Nephron progenitor cell (in vitro differentiated cells): ENCODE measurements at regions not wholly inside any gene's neighbourhood (a gene's known extent, or its start where the extent isn't known, plus 50 kb on each side); places are given as distances from the start of the nearest gene placed in this dataset.

Source experiments
- DNase-seq: peaks from one replicate; pipeline ENCODE4 v3.0.0; 2021
- H3K27ac Mint-ChIP-seq: 2 replicates; pipeline ENCODE4 v1.8.0; 2021; ENCODE audit warnings: mild to moderate bottlenecking, moderate library complexity, mixed read lengths
- H3K27me3 Mint-ChIP-seq: 2 replicates; pipeline ENCODE4 v1.8.0; 2021; ENCODE audit warnings: mild to moderate bottlenecking, low read depth, mixed read lengths; ENCODE audit not compliant: poor library complexity
- H3K36me3 Mint-ChIP-seq: 2 replicates; pipeline ENCODE4 v1.8.0; 2021; ENCODE audit warnings: low read depth, mixed read lengths
- H3K4me1 Mint-ChIP-seq: 2 replicates; pipeline ENCODE4 v1.8.0; 2021; ENCODE audit warnings: mixed read lengths
- H3K4me3 Mint-ChIP-seq: 2 replicates; pipeline ENCODE4 v1.8.0; 2021; ENCODE audit warnings: mild to moderate bottlenecking, moderate library complexity, mixed read lengths
- H3K9me3 Mint-ChIP-seq: 2 replicates; pipeline ENCODE4 v1.8.0; 2021; ENCODE audit warnings: mild to moderate bottlenecking, moderate library complexity, mixed read lengths
- TF ChIP-seq, protein P1 (sequence below): fragments of 200-600 bp; sonication (generic); IDR thresholded peaks from 2 replicates; pipeline ENCODE4 v1.5.0; 2021; ENCODE audit warnings: antibody characterized with exemption

DNA sequence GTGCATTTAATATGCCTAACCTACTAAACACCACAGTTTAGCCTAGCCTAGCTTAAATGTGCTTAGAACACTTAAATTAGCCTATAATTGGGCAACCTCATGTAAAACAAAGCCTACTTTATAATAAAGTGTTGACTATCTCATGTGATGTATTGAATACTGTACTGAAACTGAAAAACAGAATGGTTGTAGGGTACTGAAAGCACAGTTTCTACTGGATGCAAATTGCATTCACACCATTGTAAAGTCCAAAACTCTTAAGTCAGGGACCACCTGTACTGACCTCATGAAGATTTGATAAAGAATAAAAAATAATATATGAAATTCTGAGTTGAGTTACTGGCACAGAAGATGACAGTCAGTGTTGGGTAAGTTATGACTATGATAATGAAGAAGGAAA is 625.4 kb upstream of the SOX9 start:
- Mint-ChIP-seq H3K4me1 (peaks cover 7% of the 10 kb centered on the region), H3K9me3 (no peaks in the 10 kb centered on the region), H3K27me3 (no peaks in the 10 kb centered on the region), H3K27ac (no peak overlapping the region), H3K36me3 (no peaks in the 10 kb centered on the region), H3K4me3 (no peak overlapping the region)
- TF ChIP-seq, protein P1, sequence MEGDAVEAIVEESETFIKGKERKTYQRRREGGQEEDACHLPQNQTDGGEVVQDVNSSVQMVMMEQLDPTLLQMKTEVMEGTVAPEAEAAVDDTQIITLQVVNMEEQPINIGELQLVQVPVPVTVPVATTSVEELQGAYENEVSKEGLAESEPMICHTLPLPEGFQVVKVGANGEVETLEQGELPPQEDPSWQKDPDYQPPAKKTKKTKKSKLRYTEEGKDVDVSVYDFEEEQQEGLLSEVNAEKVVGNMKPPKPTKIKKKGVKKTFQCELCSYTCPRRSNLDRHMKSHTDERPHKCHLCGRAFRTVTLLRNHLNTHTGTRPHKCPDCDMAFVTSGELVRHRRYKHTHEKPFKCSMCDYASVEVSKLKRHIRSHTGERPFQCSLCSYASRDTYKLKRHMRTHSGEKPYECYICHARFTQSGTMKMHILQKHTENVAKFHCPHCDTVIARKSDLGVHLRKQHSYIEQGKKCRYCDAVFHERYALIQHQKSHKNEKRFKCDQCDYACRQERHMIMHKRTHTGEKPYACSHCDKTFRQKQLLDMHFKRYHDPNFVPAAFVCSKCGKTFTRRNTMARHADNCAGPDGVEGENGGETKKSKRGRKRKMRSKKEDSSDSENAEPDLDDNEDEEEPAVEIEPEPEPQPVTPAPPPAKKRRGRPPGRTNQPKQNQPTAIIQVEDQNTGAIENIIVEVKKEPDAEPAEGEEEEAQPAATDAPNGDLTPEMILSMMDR, result no peak
- no peak for DNase-seq

- H3K36me3 Mint-ChIP-seq, result no peaks in the 10 kb centered on the region
- no peak for DNase-seq
- H3K27ac Mint-ChIP-seq, result no peak overlapping the region
- no peaks in the 10 kb centered on the region for H3K9me3 Mint-ChIP-seq
- no peak overlapping the region for H3K4me3 Mint-ChIP-seq
- TF ChIP-seq, protein P1, result no peak
- no peaks in the 10 kb centered on the region for H3K27me3 Mint-ChIP-seq
- H3K4me1 Mint-ChIP-seq, result peaks cover 9% of the 10 kb centered on the region
Measured at GRCh38 chr17:71496552-71496951, 624.3 kb upstream of the SOX9 start.

DNA sequence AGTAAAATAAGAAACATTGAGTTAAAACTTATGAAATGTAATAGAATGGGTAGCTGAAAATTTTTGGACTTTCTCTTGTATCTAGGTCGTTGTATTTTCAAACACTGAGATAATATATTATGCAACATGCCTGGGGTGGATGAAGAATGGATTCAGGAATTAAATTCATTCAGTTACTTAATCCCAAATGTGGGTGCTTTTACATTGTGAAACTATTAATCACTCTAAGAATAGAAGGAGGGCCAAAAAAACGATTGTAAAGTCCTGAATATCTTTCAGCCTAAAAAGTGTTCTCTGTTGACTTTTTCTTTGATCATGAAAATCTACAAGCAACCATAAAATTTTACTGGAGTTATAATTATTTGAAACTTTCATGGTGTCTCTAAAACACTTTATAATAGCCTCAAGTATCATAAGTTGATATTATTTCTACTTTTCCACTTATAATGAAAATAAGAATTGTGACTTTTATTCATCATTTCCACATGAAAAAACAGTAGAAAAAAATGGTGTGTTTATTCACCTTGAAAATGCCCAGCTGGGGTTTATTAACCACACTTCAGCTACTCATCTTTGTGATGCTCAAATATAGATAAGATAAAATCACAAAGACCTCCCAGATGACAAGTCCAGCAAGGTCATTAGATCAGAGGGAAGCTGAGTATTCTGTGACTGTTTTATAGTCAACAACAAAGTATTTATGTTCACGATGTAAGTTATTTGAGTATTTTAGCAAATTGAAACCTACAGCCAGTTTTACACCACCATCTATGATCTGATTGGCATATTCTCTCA is 619.9 kb upstream of the SOX9 start:
- Mint-ChIP-seq H3K27me3 (peaks cover under 1% of the 10 kb centered on the region), H3K27ac (no peak overlapping the region), H3K4me1 (peaks cover 6% of the 10 kb centered on the region), H3K36me3 (no peaks in the 10 kb centered on the region), H3K4me3 (no peak overlapping the region), H3K9me3 (no peaks in the 10 kb centered on the region)
- DNase-seq, result no peak
- TF ChIP-seq, protein P1, result no peak

DNA sequence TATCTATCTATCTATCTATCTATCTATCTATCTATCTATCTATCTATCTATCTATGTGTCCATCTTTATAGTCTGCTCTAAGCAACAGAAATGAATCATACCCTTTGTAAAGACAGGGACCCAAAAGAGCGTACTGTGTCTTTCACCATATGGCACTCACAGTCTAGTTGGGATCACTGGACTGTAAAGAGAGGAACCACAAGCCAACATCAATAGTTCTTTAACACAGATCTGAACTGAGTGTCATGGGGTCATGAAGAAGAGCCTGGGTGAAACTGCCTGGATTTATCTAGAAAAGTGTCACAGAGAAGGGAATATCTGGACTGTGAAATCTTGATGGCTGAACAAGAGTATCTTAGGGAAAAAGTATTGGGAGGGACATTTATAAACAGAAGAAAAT is 619.1 kb upstream of the SOX9 start:
- no peaks in the 10 kb centered on the region for H3K36me3 Mint-ChIP-seq
- peaks cover 5% of the 10 kb centered on the region for H3K27me3 Mint-ChIP-seq
- TF ChIP-seq, protein P1, result no peak
- H3K4me1 Mint-ChIP-seq, result peaks cover 6% of the 10 kb centered on the region
- no peak for DNase-seq
- no peaks in the 10 kb centered on the region for H3K9me3 Mint-ChIP-seq
- no peak overlapping the region for H3K4me3 Mint-ChIP-seq
- no peak overlapping the region for H3K27ac Mint-ChIP-seq

GRCh38 chr17:71502443-71502842 is 618.4 kb upstream of the SOX9 start:
- Mint-ChIP-seq H3K4me1 (peaks cover 6% of the 10 kb centered on the region), H3K36me3 (no peaks in the 10 kb centered on the region), H3K4me3 (no peak overlapping the region), H3K27ac (no peak overlapping the region), H3K27me3 (peaks cover 5% of the 10 kb centered on the region), H3K9me3 (no peaks in the 10 kb centered on the region)
- TF ChIP-seq, protein P1, result no peak
- no peak for DNase-seq
